K562 (cell line): ENCODE measurements at regions not wholly inside any gene's neighbourhood (a gene's known extent, or its start where the extent isn't known, plus 50 kb on each side); places are given as distances from the start of the nearest gene placed in this dataset.

ENCODE experiments used
- ATAC-seq: fragments of 200-7000 bp; cut with Tn5 transposase; 3 replicates; pipeline ENCODE4 v1.9.1; 2020; ENCODE audit warnings: moderate library complexity
- BruUV-seq: library from RNA; stranded (reverse); fragments of 400-500 nt; replicated peaks from 2 replicates; lab custom pipeline; 2021; lab: Mats Ljungman, UMichigan
- CTCF ChIA-PET: fragments of 300-600 bp; formaldehyde crosslinking; extraction: SDS; loops from one replicate; lab custom pipeline; 2021; ENCODE audit warnings: low intra/inter-chr PET ratio; lab: Yijun Ruan, JAX
- POLR2A ChIA-PET: fragments of 300-600, 350-650 bp; sonication (Branson Sonifier 250); formaldehyde crosslinking; extraction: SDS; loops from one replicate; lab custom pipeline; 2021; ENCODE audit warnings: antibody characterized with exemption, inconsistent platforms; lab: Yijun Ruan, JAX
- DNase-seq, 4 experiments: peaks; one replicate each; pipeline versions ENCODE4 v3.0.0 to v3.0.0-alpha.2; 2011 to 2018; ENCODE audit warnings: low spot score in 3 of 4, mixed read lengths in 3 of 4; ENCODE audit errors: extremely low read depth in 1 of 4
- FAIRE-seq: peaks from 2 replicates; lab custom pipeline; 2011; peaks lifted over from hg19 to GRCh38; lab: Jason Lieb, UNC
- H2AFZ ChIP-seq: 2 replicates; pipeline ENCODE4 v1.6.0; 2011; ENCODE audit warnings: low read depth, low read length, control low read depth, inconsistent platforms
- H3K27ac ChIP-seq: fragments of 200-600 bp; 3 replicates; pipeline ENCODE4 v1.8.0; 2011; ENCODE audit warnings: low read depth, mild to moderate bottlenecking, control low read depth, inconsistent platforms, low read length, moderate library complexity, mixed read lengths; ENCODE audit errors: extremely low read depth
- H3K27me3 ChIP-seq, 2 experiments: fragments of 300-600 bp in 1 of 2; 2 replicates in 1 of 2; 3 replicates in 1 of 2; pipeline versions ENCODE4 v1.6.0 to v1.8.0; 2011; ENCODE audit warnings: inconsistent platforms in 2 of 2, low read length in 2 of 2, mild to moderate bottlenecking in 1 of 2, mixed read lengths in 1 of 2, moderate library complexity in 1 of 2; ENCODE audit not compliant: control insufficient read depth in 2 of 2, insufficient read depth in 2 of 2
- H3K36me3 ChIP-seq: fragments of 300-600 bp; 3 replicates; pipeline ENCODE4 v1.8.0; 2011; ENCODE audit warnings: mild to moderate bottlenecking, low read length, inconsistent platforms; ENCODE audit not compliant: control insufficient read depth, insufficient read depth
- H3K4me1 ChIP-seq, 2 experiments: fragments of 200-600 bp in 1 of 2; replicated peaks in 1 of 2; 2 replicates in 1 of 2; 3 replicates in 1 of 2; pipeline versions ENCODE4 v1.5.1 to v1.8.0; 2011; ENCODE audit warnings: inconsistent platforms in 2 of 2, low read length in 2 of 2, mild to moderate bottlenecking in 1 of 2, mixed read lengths in 1 of 2, moderate library complexity in 1 of 2; ENCODE audit not compliant: control insufficient read depth in 2 of 2, insufficient read depth in 2 of 2
- H3K4me2 ChIP-seq: 2 replicates; pipeline ENCODE4 v1.6.1; 2011; ENCODE audit warnings: low read length, control low read depth, inconsistent platforms, mixed read lengths; ENCODE audit not compliant: insufficient read depth
- H3K4me3 ChIP-seq: fragments of 200-600 bp; sonication (generic), shearing (Covaris generic); 2 replicates; pipeline ENCODE4 v1.5.1; 2016; ENCODE audit warnings: control low read depth, inconsistent platforms
- H3K79me2 ChIP-seq: fragments of 200-600 bp; 3 replicates; pipeline ENCODE4 v1.8.0; 2011; ENCODE audit warnings: low read length, inconsistent platforms; ENCODE audit not compliant: control insufficient read depth, insufficient read depth
- H3K9ac ChIP-seq, 2 experiments: 2 replicates each; pipeline versions ENCODE4 v1.6.0 to v1.6.1; 2011; ENCODE audit warnings: low read depth in 2 of 2, low read length in 2 of 2, control low read depth in 1 of 2, inconsistent platforms in 1 of 2, mild to moderate bottlenecking in 1 of 2, mixed read lengths in 1 of 2; ENCODE audit not compliant: insufficient read depth in 1 of 2
- H3K9me1 ChIP-seq: one replicate; pipeline ENCODE4 v1.6.0; 2011; ENCODE audit warnings: inconsistent platforms, mild to moderate bottlenecking, low read length, moderate library complexity; ENCODE audit not compliant: control insufficient read depth, insufficient read depth
- H3K9me3 ChIP-seq: replicated peaks from 2 replicates; pipeline ENCODE4 v1.5.1; 2011; ENCODE audit warnings: low read depth, low read length, inconsistent platforms; ENCODE audit not compliant: control insufficient read depth, insufficient read depth
- H4K20me1 ChIP-seq: replicated peaks from 2 replicates; pipeline ENCODE4 v1.6.1; 2011; ENCODE audit warnings: low read length, inconsistent platforms, mixed read lengths; ENCODE audit not compliant: control insufficient read depth, insufficient read depth
- ATF1 ChIP-seq, 2 experiments: fragments of 450-650 bp in 1 of 2; IDR thresholded peaks; 2 replicates each; pipeline ENCODE4 v1.6.1; 2016; ENCODE audit warnings: missing compliant biosample characterization in 1 of 2, missing genetic modification characterization in 1 of 2
- OTX1 ChIP-seq: fragments of 450-650 bp; formaldehyde crosslinking; IDR thresholded peaks from 2 replicates; pipeline ENCODE4 v1.4.0; 2022; ENCODE audit warnings: mild to moderate bottlenecking
- ZNF3 ChIP-seq: fragments of 250-450 bp; sonication (Bioruptor Pico); IDR thresholded peaks from 2 replicates; pipeline ENCODE4 v1.5.0; 2021; ENCODE audit warnings: mild to moderate bottlenecking, moderate library complexity
- WGBS: fragments of 100-300 bp; shearing (Covaris generic); methylation state at CpG from one replicate; pipeline ENCODE4 v1.1.6; 2016; ENCODE audit warnings: low coverage, mixed read lengths; ENCODE audit not compliant: insufficient coverage; ENCODE audit errors: missing lambda C conversion rate; 5-methylcytosine and 5-hydroxymethylcytosine counted together
- in situ Hi-C: fragments of 300-500 bp; cut with MboI; formaldehyde crosslinking; loops from 4 replicates; pipeline ENCODE4 v1.15.0; 2018; ENCODE audit warnings: inconsistent platforms, mixed read lengths
- intact Hi-C: fragments of 100-400 bp; cut with micrococcal nuclease; formaldehyde crosslinking; loops from 2 replicates; pipeline ENCODE4 v1.14.2; 2022
- TF ChIP-seq, protein P1 (sequence below): sonication (generic); formaldehyde crosslinking; IDR thresholded peaks from 2 replicates; pipeline ENCODE4 v1.8.0; 2022; ENCODE audit warnings: mild to moderate bottlenecking, missing genetic modification reagents
- TF ChIP-seq, protein P2 (sequence below): sonication (generic); formaldehyde crosslinking; IDR thresholded peaks from 2 replicates; pipeline ENCODE4 v1.8.1; 2023; ENCODE audit warnings: missing genetic modification reagents, mild to moderate bottlenecking, borderline replicate concordance

DNA sequence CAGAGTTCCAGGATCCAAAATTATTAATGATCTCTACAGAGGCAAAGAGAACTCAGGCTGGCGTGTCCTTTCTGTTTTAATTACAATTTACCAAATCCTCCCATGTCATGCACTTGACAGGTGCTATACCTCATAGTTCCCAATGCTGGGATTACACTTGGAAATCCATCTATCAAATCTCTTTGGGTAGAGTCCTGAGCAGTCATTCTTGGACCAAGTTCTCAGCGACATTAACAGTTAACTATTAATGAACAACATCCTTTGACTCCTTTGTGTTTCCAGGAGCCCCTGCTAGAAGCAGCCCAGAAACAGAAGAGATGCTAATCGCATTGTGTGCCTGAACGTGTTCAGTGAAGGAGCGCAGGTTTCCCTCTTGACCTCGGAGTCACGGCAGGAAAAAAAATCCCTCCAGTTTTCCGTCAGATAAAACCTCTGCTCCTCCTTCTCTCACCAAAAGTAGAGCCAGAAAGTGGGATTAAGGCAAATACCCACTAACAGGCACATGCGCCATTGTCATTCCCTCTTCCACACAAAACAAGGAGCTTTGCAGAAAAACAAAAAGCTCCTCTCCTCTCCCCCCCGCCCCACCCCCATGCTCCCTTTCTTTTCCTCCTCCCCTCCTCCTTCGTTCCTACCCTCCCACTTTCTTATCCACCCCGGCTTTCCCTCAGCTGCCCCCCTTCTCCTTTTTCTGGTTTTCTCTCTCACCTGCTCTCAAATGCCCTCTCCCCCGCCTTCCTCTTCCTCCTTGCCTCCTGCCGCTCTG, 224.7 kb downstream of the ZIC5 start:
- H3K79me2 ChIP-seq: no peaks in the 10 kb centered on the region
- BruUV-seq: no TSS peak
- DNase-seq: no peak
- H4K20me1 ChIP-seq: no peaks in the 10 kb centered on the region; the same call in 1 of the 2 replicates
- ATAC-seq: no peak
- H3K9ac ChIP-seq: no peak overlapping the region
- no peak for FAIRE-seq
- WGBS: 3% methylated on average over 8 of the region's 14 CpGs
- H3K36me3 ChIP-seq: no peaks in the 10 kb centered on the region
- ChIA-PET CTCF (no interaction called here), POLR2A (interaction anchor here (0.6 to 0.8 kb wide), 2 partner anchors 24 to 205 kb away, joined by 3 read pairs; no protein-coding TSS in a partner anchor)
- no peak overlapping the region for H3K4me3 ChIP-seq
- intact Hi-C loops: no loop called here
- H3K27ac ChIP-seq: no peak overlapping the region
- no peaks in the 10 kb centered on the region for H3K9me3 ChIP-seq
- no peak overlapping the region for H3K4me2 ChIP-seq
- H2AFZ ChIP-seq: no peak overlapping the region
- no peaks in the 10 kb centered on the region for H3K4me1 ChIP-seq
- peaks cover 4 to 25% of the 10 kb centered on the region in 2 experiments; a peak in 4 of 5 replicates for H3K27me3 ChIP-seq
- TF ChIP-seq OTX1 (CRISPR knock-in tag) (no peak), ATF1 (CRISPR knock-in tag; IDR thresholded peaks at IDR 0.05) (no peak), ATF1 (tag; IDR thresholded peaks at IDR 0.05) (no peak), ZNF3 (no peak)
- TF ChIP-seq, protein P1, sequence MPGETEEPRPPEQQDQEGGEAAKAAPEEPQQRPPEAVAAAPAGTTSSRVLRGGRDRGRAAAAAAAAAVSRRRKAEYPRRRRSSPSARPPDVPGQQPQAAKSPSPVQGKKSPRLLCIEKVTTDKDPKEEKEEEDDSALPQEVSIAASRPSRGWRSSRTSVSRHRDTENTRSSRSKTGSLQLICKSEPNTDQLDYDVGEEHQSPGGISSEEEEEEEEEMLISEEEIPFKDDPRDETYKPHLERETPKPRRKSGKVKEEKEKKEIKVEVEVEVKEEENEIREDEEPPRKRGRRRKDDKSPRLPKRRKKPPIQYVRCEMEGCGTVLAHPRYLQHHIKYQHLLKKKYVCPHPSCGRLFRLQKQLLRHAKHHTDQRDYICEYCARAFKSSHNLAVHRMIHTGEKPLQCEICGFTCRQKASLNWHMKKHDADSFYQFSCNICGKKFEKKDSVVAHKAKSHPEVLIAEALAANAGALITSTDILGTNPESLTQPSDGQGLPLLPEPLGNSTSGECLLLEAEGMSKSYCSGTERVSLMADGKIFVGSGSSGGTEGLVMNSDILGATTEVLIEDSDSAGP (CRISPR knock-in tag): no peak
- TF ChIP-seq, protein P2, sequence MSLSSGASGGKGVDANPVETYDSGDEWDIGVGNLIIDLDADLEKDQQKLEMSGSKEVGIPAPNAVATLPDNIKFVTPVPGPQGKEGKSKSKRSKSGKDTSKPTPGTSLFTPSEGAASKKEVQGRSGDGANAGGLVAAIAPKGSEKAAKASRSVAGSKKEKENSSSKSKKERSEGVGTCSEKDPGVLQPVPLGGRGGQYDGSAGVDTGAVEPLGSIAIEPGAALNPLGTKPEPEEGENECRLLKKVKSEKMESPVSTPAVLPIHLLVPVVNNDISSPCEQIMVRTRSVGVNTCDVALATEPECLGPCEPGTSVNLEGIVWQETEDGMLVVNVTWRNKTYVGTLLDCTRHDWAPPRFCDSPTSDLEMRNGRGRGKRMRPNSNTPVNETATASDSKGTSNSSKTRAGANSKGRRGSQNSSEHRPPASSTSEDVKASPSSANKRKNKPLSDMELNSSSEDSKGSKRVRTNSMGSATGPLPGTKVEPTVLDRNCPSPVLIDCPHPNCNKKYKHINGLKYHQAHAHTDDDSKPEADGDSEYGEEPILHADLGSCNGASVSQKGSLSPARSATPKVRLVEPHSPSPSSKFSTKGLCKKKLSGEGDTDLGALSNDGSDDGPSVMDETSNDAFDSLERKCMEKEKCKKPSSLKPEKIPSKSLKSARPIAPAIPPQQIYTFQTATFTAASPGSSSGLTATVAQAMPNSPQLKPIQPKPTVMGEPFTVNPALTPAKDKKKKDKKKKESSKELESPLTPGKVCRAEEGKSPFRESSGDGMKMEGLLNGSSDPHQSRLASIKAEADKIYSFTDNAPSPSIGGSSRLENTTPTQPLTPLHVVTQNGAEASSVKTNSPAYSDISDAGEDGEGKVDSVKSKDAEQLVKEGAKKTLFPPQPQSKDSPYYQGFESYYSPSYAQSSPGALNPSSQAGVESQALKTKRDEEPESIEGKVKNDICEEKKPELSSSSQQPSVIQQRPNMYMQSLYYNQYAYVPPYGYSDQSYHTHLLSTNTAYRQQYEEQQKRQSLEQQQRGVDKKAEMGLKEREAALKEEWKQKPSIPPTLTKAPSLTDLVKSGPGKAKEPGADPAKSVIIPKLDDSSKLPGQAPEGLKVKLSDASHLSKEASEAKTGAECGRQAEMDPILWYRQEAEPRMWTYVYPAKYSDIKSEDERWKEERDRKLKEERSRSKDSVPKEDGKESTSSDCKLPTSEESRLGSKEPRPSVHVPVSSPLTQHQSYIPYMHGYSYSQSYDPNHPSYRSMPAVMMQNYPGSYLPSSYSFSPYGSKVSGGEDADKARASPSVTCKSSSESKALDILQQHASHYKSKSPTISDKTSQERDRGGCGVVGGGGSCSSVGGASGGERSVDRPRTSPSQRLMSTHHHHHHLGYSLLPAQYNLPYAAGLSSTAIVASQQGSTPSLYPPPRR (CRISPR knock-in tag): no peak
- no peaks in the 10 kb centered on the region for H3K9me1 ChIP-seq
- in situ Hi-C loops: no loop called here
